Type B pancreatic cell (in vitro differentiated cells): ENCODE measurements at regions not wholly inside any gene's neighbourhood (a gene's known extent, or its start where the extent isn't known, plus 50 kb on each side); places are given as distances from the start of the nearest gene placed in this dataset.

Experiments used
- DNase-seq: peaks from one replicate; pipeline ENCODE4 v3.0.0; 2021; ENCODE audit warnings: mixed read lengths; ENCODE audit not compliant: unreplicated experiment; ENCODE audit errors: extremely low spot score
- H3K27ac Mint-ChIP-seq: 2 replicates; pipeline ENCODE4 v1.8.0; 2021; ENCODE audit warnings: mild to moderate bottlenecking, mixed read lengths
- H3K27me3 Mint-ChIP-seq: 2 replicates; pipeline ENCODE4 v1.8.0; 2021; ENCODE audit warnings: mixed read lengths
- H3K36me3 Mint-ChIP-seq: 2 replicates; pipeline ENCODE4 v1.8.0; 2021; ENCODE audit warnings: mixed read lengths
- H3K4me1 Mint-ChIP-seq: one replicate; pipeline ENCODE4 v1.8.0; 2021; ENCODE audit warnings: mixed read lengths; ENCODE audit not compliant: unreplicated experiment
- H3K4me3 Mint-ChIP-seq: 2 replicates; pipeline ENCODE4 v1.8.0; 2021; ENCODE audit warnings: mild to moderate bottlenecking, mixed read lengths
- H3K9me3 Mint-ChIP-seq: 2 replicates; pipeline ENCODE4 v1.8.0; 2021; ENCODE audit warnings: mixed read lengths
- TF ChIP-seq, protein P1 (sequence below): fragments of 200-600 bp; sonication (generic); conservative IDR thresholded peaks from 2 replicates; pipeline ENCODE4 v1.5.0; 2021; ENCODE audit warnings: antibody characterized with exemption, mild to moderate bottlenecking

DNA sequence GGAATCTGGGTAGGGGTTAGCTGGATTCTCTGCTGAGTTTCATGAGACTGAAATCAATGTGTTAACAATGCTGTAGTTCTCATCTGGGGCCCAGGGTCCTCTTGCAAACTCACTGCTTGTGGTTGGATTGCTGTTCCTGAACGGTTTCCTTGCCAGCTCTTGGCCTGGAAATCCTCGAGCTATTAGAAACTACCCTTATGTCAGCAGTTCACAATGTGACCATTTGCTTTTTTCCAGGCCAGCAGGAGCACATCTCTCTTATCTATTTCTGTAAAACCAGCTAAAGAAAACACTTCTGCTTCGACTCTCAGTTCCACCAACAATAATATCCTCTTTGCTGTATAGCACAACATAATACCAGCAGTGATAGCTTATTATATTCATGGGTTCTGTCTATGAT lies 140.1 kb upstream of the TRAM1L1 start:
- no peaks in the 10 kb centered on the region for H3K9me3 Mint-ChIP-seq

DNA sequence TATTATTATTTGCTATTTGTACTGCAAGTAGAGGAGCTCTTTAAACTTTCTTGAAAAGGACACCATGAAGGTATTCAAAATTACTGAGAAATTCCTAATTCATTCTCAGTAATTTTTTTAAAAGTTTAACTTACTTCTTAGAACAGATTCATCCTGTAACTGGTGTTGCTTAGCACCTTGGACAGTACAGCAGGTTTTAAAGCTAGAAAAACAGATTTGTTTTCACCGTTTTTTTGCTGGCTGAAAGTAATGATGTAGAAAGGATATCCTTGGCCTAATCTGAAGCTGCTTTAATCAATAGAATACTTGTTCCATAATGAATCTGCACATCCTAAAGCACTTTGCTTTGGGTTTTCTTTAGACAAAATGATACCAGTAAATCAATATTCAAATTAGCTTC lies 142.5 kb upstream of the TRAM1L1 start:
- Mint-ChIP-seq H3K4me1 (no peaks in the 10 kb centered on the region), H3K4me3 (no peak overlapping the region), H3K27ac (no peak overlapping the region), H3K27me3 (no peaks in the 10 kb centered on the region), H3K36me3 (no peaks in the 10 kb centered on the region), H3K9me3 (no peaks in the 10 kb centered on the region)
- no peak for DNase-seq
- TF ChIP-seq, protein P1, sequence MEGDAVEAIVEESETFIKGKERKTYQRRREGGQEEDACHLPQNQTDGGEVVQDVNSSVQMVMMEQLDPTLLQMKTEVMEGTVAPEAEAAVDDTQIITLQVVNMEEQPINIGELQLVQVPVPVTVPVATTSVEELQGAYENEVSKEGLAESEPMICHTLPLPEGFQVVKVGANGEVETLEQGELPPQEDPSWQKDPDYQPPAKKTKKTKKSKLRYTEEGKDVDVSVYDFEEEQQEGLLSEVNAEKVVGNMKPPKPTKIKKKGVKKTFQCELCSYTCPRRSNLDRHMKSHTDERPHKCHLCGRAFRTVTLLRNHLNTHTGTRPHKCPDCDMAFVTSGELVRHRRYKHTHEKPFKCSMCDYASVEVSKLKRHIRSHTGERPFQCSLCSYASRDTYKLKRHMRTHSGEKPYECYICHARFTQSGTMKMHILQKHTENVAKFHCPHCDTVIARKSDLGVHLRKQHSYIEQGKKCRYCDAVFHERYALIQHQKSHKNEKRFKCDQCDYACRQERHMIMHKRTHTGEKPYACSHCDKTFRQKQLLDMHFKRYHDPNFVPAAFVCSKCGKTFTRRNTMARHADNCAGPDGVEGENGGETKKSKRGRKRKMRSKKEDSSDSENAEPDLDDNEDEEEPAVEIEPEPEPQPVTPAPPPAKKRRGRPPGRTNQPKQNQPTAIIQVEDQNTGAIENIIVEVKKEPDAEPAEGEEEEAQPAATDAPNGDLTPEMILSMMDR: no peak

More for the DNA sequence above, 140.1 kb upstream of the TRAM1L1 start:
- no peaks in the 10 kb centered on the region for H3K4me1 Mint-ChIP-seq
- H3K27ac Mint-ChIP-seq: no peak overlapping the region
- no peak overlapping the region for H3K4me3 Mint-ChIP-seq
- no peaks in the 10 kb centered on the region for H3K36me3 Mint-ChIP-seq
- H3K27me3 Mint-ChIP-seq: no peaks in the 10 kb centered on the region
- TF ChIP-seq, protein P1: no peak
- no peak for DNase-seq

DNA sequence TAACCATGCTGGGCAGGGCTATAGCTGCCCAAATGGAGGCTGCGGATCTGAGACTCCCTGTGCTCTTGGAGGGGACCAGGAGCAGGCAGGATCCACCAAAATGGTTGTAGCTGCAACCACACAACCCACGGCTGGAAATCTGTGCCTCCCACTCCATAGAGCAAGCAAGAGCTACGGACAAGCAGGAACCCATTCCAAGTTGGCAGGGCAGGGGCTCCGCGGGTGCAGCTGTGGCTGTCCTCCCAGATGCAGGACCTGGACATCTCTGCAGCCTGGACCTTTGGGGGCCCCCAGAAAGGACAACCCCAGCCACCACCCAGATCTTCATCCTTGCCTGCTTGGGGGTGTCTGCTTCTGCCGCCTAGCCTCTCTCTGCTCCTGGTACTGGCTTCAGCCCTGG lies 154.1 kb upstream of the TRAM1L1 start:
- H3K27ac Mint-ChIP-seq: no peak overlapping the region

DNA sequence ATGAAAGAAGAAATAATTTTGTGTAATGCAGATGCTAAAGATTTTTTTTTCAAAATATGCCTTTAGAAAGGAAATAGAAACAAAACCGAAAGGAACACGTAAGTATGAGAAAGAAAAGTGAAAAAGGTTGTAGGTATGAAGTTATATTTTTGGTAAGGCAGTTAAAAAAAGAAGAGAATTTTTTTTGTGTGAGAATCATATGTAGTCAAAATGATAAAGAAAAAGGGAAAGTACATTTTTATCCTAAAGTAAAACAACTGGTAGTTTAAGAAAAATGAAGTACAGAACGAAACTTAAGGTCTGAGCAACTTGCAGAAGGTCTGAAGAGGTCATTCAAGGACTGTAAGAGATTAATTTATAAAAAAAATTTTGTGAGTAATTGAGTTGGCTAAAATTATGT lies 164.0 kb upstream of the TRAM1L1 start:
- Mint-ChIP-seq H3K27ac (no peak overlapping the region), H3K4me3 (no peak overlapping the region), H3K9me3 (no peaks in the 10 kb centered on the region), H3K27me3 (no peaks in the 10 kb centered on the region), H3K36me3 (no peaks in the 10 kb centered on the region), H3K4me1 (no peaks in the 10 kb centered on the region)
- no peak for DNase-seq
- TF ChIP-seq, protein P1: no peak

More for the DNA sequence above, 154.1 kb upstream of the TRAM1L1 start:
- Mint-ChIP-seq H3K4me3 (no peak overlapping the region), H3K36me3 (no peaks in the 10 kb centered on the region), H3K4me1 (no peaks in the 10 kb centered on the region), H3K9me3 (no peaks in the 10 kb centered on the region), H3K27me3 (no peaks in the 10 kb centered on the region)
- DNase-seq: no peak
- TF ChIP-seq, protein P1: no peak

DNA sequence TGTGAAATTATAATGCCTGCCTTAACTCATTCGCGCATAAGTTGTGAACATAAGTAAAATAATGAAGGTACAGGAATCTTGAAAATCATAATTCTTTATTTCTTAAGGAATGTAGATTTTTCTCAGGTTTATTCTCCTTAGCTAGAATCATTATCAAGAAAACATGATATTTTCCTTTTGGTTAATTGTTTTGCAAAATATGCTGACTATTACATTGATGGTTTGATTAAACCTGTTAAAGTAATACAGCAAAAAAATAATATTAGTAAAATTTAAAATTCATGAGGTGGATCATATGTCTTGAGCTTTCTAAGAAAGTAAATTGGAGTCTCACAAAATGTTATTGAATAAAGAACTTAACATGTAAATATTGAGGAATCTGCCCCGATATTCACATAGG lies 178.7 kb upstream of the TRAM1L1 start:
- Mint-ChIP-seq H3K36me3 (no peaks in the 10 kb centered on the region), H3K27me3 (no peaks in the 10 kb centered on the region), H3K9me3 (no peaks in the 10 kb centered on the region), H3K27ac (no peak overlapping the region), H3K4me3 (no peak overlapping the region), H3K4me1 (no peaks in the 10 kb centered on the region)
- DNase-seq: no peak
- TF ChIP-seq, protein P1: no peak

DNA sequence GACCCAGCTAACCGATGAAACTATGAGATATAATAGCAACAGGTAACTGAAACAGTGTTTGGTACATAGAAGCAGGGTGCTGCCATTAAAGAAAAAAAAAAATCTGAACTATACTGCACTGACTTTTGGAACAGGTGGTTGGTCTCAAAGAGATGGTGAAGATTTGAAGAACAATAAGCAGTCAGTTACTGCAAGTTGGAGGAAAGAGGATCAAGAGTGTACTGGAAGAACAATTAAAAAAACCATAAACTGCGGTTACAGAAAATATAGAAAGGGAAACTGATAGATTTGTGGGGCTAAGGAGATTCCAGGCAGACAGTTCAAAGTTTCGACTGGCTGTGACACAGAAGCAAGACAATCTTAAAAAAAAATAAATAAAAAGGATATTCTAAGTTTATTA lies 181.9 kb upstream of the TRAM1L1 start:
- Mint-ChIP-seq H3K27ac (no peak overlapping the region), H3K9me3 (no peaks in the 10 kb centered on the region), H3K36me3 (no peaks in the 10 kb centered on the region), H3K4me3 (no peak overlapping the region), H3K27me3 (no peaks in the 10 kb centered on the region), H3K4me1 (no peaks in the 10 kb centered on the region)
- DNase-seq: no peak
- TF ChIP-seq, protein P1: no peak
